GM23338 (cell line): ENCODE measurements at regions not wholly inside any gene's neighbourhood (a gene's known extent, or its start where the extent isn't known, plus 50 kb on each side); places are given as distances from the start of the nearest gene placed in this dataset.

ENCODE experiments used
- ATAC-seq: fragments of 200-7000 bp; cut with Tn5 transposase; 3 replicates; pipeline ENCODE4 v1.9.1; 2020
- DNase-seq: peaks from one replicate; pipeline ENCODE4 v3.0.0-alpha.2; 2015; ENCODE audit warnings: low spot score
- H2AFZ ChIP-seq: fragments of 200-600 bp; sonication (generic); 2 replicates; pipeline ENCODE4 v1.8.0; 2016; ENCODE audit warnings: antibody characterized with exemption, mild to moderate bottlenecking, moderate library complexity
- H3F3A ChIP-seq: fragments of 200-600 bp; sonication (generic); replicated peaks from 2 replicates; pipeline ENCODE4 v1.8.0; 2017; ENCODE audit warnings: antibody characterized with exemption, mixed run types, low read depth
- H3K27ac ChIP-seq: fragments of 200-600 bp; sonication (generic); 2 replicates; pipeline ENCODE4 v1.6.1; 2016; ENCODE audit warnings: low read depth
- H3K27me3 ChIP-seq: fragments of 200-600 bp; sonication (generic); 2 replicates; pipeline ENCODE4 v1.8.0; 2016; ENCODE audit warnings: mild to moderate bottlenecking, mixed run types, moderate library complexity; ENCODE audit not compliant: insufficient read depth
- H3K36me3 ChIP-seq: fragments of 200-600 bp; sonication (generic); 2 replicates; pipeline ENCODE4 v1.8.0; 2016; ENCODE audit warnings: mild to moderate bottlenecking; ENCODE audit not compliant: insufficient read depth
- H3K4me1 ChIP-seq: fragments of 200-600 bp; sonication (generic); 2 replicates; pipeline ENCODE4 v1.8.0; 2016; ENCODE audit warnings: mild to moderate bottlenecking, moderate library complexity; ENCODE audit not compliant: insufficient read depth
- H3K4me2 ChIP-seq: fragments of 200-600 bp; sonication (generic); 2 replicates; pipeline ENCODE4 v1.7.1; 2017; ENCODE audit warnings: mixed run types
- H3K4me3 ChIP-seq: fragments of 200-600 bp; sonication (generic); 2 replicates; pipeline ENCODE4 v1.6.1; 2016; ENCODE audit warnings: mixed run types
- H3K79me2 ChIP-seq: fragments of 200-600 bp; sonication (generic); replicated peaks from 2 replicates; pipeline ENCODE4 v1.8.0; 2017; ENCODE audit warnings: mild to moderate bottlenecking; ENCODE audit not compliant: insufficient read depth
- H3K9me2 ChIP-seq: fragments of 200-600 bp; sonication (generic); 2 replicates; pipeline ENCODE4 v1.8.0; 2017; ENCODE audit not compliant: insufficient read depth
- H4K20me1 ChIP-seq: fragments of 200-600 bp; sonication (generic); replicated peaks from 2 replicates; pipeline ENCODE4 v1.8.0; 2017; ENCODE audit warnings: mild to moderate bottlenecking; ENCODE audit not compliant: insufficient read depth
- H3K27ac Mint-ChIP-seq: 2 replicates; pipeline ENCODE4 v1.8.0; 2020; ENCODE audit warnings: inconsistent platforms, mild to moderate bottlenecking, moderate library complexity, mixed read lengths
- H3K27me3 Mint-ChIP-seq: 3 replicates; pipeline ENCODE4 v1.8.0; 2022; ENCODE audit warnings: low read depth, mild to moderate bottlenecking, moderate library complexity, mixed read lengths, inconsistent platforms; ENCODE audit not compliant: insufficient read depth, poor library complexity
- H3K36me3 Mint-ChIP-seq: 3 replicates; pipeline ENCODE4 v1.8.0; 2021; ENCODE audit warnings: low read depth, mild to moderate bottlenecking, inconsistent platforms, moderate library complexity, mixed read lengths
- H3K4me1 Mint-ChIP-seq: 3 replicates; pipeline ENCODE4 v1.8.0; 2020; ENCODE audit warnings: mild to moderate bottlenecking, inconsistent platforms, mixed read lengths
- H3K4me3 Mint-ChIP-seq: 3 replicates; pipeline ENCODE4 v1.8.0; 2021; ENCODE audit warnings: moderate library complexity, mild to moderate bottlenecking, inconsistent platforms, mixed read lengths
- H3K9me3 Mint-ChIP-seq: 3 replicates; pipeline ENCODE4 v1.8.0; 2020; ENCODE audit warnings: moderate library complexity, mild to moderate bottlenecking, inconsistent platforms, mixed read lengths
- CREB1 ChIP-seq: fragments of 250-450 bp; sonication (Bioruptor Pico); IDR thresholded peaks from 2 replicates; pipeline ENCODE4 v1.5.0; 2020; ENCODE audit warnings: low read depth, mild to moderate bottlenecking, moderate library complexity
- CTCF ChIP-seq, 2 experiments: fragments of 200-600 bp in 1 of 2; sonication (generic) in 1 of 2; conservative IDR thresholded peaks; 2 replicates each; pipeline versions ENCODE4 v1.5.1 to v1.6.1; 2016 to 2017; ENCODE audit warnings: antibody characterized with exemption in 2 of 2, low read depth in 2 of 2, mild to moderate bottlenecking in 2 of 2, moderate library complexity in 1 of 2
- EZH2 ChIP-seq: fragments of 200-600 bp; sonication (generic); IDR thresholded peaks from one replicate; pipeline ENCODE4 v1.8.0; 2017; ENCODE audit warnings: antibody characterized with exemption, mild to moderate bottlenecking, low read depth; ENCODE audit not compliant: unreplicated experiment
- EZH2phosphoT487 ChIP-seq: fragments of 200-600 bp; sonication (generic); IDR thresholded peaks from one replicate; pipeline ENCODE4 v1.8.1; 2018; ENCODE audit warnings: antibody characterized with exemption; ENCODE audit not compliant: unreplicated experiment
- JUNB ChIP-seq: IDR thresholded peaks from one replicate; pipeline ENCODE4 v1.6.1; 2016; ENCODE audit warnings: antibody characterized with exemption; ENCODE audit not compliant: unreplicated experiment
- NANOG ChIP-seq: IDR thresholded peaks from 2 replicates; pipeline ENCODE4 v1.6.1; 2016; ENCODE audit warnings: antibody characterized with exemption, borderline replicate concordance
- POLR2AphosphoS5 ChIP-seq: IDR thresholded peaks from 2 replicates; pipeline ENCODE4 v1.6.1; 2016; ENCODE audit warnings: antibody characterized with exemption, low read depth
- REST ChIP-seq: IDR thresholded peaks from one replicate; pipeline ENCODE4 v1.6.1; 2018; ENCODE audit warnings: antibody characterized with exemption; ENCODE audit not compliant: unreplicated experiment
- ZNF114 ChIP-seq: fragments of 250-450 bp; sonication (Bioruptor Pico); IDR thresholded peaks from 2 replicates; pipeline ENCODE4 v1.5.0; 2020; ENCODE audit warnings: mild to moderate bottlenecking, moderate library complexity
- ZNF331 ChIP-seq: fragments of 250-450 bp; sonication (Bioruptor Pico); IDR thresholded peaks from 2 replicates; pipeline ENCODE4 v1.5.0; 2020; ENCODE audit warnings: low read depth, mild to moderate bottlenecking, moderate library complexity
- ZNF462 ChIP-seq: fragments of 250-450 bp; sonication (Bioruptor Pico); IDR thresholded peaks from 2 replicates; pipeline ENCODE4 v1.5.0; 2020; ENCODE audit warnings: mild to moderate bottlenecking, moderate library complexity

GRCh38 chr4:128354205-128354821, 66.7 kb upstream of the PGRMC2 start:
- Mint-ChIP-seq H3K4me3 (no peak overlapping the region), H3K27me3 (no peaks in the 10 kb centered on the region), H3K4me1 (peaks cover 29% of the 10 kb centered on the region), H3K27ac (0 out of 2 replicates have a peak overlapping the region, but pooled peaks have one; percentile 38), H3K9me3 (no peaks in the 10 kb centered on the region), H3K36me3 (no peaks in the 10 kb centered on the region; the same call in 2 of the 3 replicates)
- H3K9me2 ChIP-seq: no peaks in the 10 kb centered on the region; the same call in 1 of the 2 replicates
- H3F3A ChIP-seq: no peaks in the 10 kb centered on the region
- no peak overlapping the region for H3K4me3 ChIP-seq
- H2AFZ ChIP-seq: no peak overlapping the region
- no peak; the same call in 2 of the 3 replicates for ATAC-seq
- no peaks in the 10 kb centered on the region for H4K20me1 ChIP-seq
- no peak overlapping the region; the same call in 1 of the 2 replicates for H3K4me2 ChIP-seq
- no peaks in the 10 kb centered on the region for H3K79me2 ChIP-seq
- TF ChIP-seq REST (no peak), POLR2AphosphoS5 (no peak), CREB1 (no peak), ZNF462 (CRISPR knock-in tag) (no peak), CTCF (conservative IDR thresholded peaks at IDR 0.05; ENCODE audit: low read depth in 2 of 2) (no peak), JUNB (no peak), EZH2 (no peak), EZH2phosphoT487 (no peak), NANOG (no peak), ZNF331 (CRISPR knock-in tag) (no peak), ZNF114 (CRISPR knock-in tag) (no peak)
- H3K27me3 ChIP-seq: no peaks in the 10 kb centered on the region
- H3K27ac ChIP-seq: no peak overlapping the region
- DNase-seq: peak; percentile 38
- peaks cover 22% of the 10 kb centered on the region for H3K4me1 ChIP-seq
- H3K36me3 ChIP-seq: no peaks in the 10 kb centered on the region; the same call in 1 of the 2 replicates
